ENCODE measurements at regions not wholly inside any gene's neighbourhood (a gene's known extent, or its start where the extent isn't known, plus 50 kb on each side); places are given as distances from the start of the nearest gene placed in this dataset.
"Not testable (repeated sequence)": the region's sequence is repeated elsewhere in the genome, so short reads cannot be mapped to it uniquely, and the experiment has no call there.

DNA sequence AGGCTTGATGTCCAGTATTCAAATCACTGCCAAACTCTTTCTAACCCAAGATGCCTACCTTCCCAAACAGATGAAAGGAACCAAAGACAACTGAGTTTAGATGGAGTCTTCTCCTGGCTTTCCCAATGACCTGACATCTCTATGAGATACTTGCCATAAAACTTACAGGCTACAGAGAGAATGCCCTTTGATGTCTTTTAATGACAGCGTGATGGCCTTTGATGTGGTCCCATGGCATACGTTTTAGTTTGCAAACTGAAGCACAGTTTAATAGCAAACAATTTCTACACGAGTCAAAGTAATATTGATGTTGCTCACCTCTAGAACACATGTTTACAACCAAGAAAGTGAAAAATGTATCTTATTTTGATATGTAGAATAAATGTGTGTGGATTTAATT, 73.2 kb downstream of the ZIC4 start:
- DNase-seq: no peak

DNA sequence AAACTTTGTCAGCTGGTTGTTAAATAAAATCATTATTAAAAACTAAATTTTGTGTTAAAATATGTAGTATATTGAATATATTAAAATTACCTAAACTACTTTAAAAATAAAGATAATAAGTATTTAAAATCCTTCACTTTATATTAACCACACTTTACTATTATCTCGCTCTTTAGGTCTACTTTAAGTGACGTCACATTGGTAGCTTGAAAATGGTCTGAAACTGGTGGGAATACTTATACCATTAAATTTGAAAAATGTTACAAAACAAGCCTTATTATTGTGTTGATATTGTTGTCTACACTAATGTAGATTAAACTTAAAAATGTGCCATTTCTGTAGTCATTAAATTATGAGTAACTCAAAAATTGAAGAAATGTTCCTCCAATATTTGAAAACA, 77.6 kb downstream of the ZIC4 start:
- DNase-seq: no peak

- DNase-seq: no peak
These were observed 82.0 kb downstream of the ZIC4 start for GRCh38 chr3:147324356-147324755.

- no peak for DNase-seq
These were observed 87.4 kb downstream of the ZIC4 start for GRCh38 chr3:147318900-147319299.

DNA sequence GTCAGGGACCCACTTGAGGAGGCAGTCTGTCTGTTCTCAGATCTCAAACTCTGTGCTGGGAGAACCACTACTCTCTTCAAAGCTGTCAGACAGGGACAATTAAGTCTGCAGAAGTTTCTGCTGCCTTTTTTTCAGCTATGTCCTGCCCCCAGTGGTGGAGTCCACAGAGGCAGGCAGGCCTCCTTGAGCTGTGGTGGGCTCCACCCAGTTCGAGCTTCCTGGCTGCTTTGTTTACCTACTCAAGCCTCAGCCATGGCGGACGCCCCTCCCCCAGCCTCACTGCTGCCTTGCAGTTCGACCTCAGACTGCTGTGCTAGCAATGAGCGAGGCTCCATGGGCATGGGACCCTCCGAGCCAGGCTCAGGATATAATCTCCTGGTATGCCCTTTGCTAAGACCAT, 89.3 kb downstream of the ZIC4 start:
- DNase-seq: peak; percentile 2

GRCh38 chr3:147313513-147313912, 92.8 kb downstream of the ZIC4 start:
- no peak for DNase-seq

GRCh38 chr3:147312786-147313280, 93.5 kb downstream of the ZIC4 start:
- no peak for DNase-seq

DNA sequence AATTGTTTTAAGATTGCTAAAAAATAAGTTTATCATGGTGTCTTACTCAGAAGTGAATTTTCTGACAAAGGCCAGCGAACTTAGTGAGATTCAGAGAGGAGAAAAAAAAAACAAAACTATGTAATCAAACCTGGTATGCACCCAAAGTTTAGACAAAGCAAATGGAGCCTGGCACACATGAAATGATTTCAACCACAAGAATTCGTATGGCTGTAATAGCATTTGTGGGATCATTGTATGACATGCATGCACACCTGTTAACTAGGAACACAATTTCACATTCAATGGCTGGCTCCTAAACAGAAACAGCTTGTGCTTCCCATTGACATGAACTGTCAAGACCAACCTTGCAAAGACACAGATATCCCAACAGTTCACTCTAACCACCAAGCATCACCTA, 94.6 kb downstream of the ZIC4 start:
- DNase-seq: no peak

DNA sequence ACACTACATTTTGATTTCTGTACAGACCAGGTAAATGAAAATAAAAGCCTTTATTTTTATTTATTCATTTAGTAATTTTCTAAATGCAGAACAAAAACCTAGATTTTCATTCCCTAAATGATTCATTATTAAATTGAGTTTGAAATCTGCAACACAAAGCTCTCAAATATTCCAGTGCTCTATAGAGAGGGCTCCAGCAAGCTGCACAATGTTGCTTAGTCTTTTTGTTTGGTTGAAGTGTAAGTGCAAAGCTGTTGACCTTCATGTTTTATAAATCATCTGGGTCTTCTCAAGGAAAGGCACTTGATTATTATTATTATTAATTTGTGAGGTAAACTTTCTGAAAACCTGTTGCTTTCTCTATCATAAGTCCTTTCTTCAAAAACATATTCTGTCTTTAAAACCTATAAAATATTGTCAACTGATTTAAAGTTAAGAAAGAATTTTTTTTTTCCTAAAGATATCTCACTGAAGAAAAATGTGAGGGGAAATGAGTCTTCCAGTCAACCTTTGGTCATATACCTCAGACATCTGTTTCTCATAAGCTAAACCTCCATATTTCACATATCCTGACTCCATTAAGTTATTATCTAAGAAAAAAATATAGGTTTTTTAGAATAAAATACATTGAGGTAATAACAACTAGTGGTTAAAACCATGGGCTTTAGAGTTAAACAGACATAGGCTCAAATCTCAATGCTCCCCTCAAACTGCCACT, 100.7 kb downstream of the ZIC4 start:
- no peak for DNase-seq

DNA sequence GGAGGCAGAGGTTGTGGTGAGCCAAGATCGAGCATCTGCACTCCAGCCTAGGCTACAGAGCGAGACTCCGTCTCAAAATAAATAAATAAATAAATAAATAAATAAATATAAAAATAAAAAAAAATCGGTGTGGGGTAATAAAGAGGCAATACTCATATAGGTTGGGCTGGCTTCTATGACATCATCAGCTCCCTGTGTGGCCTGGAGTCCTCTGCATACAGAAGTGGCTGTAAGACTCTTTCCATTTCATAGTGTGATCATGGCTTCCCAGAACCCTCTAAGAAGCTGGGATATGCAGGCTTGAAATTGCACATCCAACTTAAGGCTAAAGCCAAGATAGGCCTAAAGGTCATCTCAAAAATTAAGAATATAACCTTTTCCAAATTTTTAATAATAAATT, 101.6 kb downstream of the ZIC4 start:
- DNase-seq: no peak

- no peak for DNase-seq
These were observed 104.6 kb downstream of the ZIC4 start for GRCh38 chr3:147301781-147302180.

DNA sequence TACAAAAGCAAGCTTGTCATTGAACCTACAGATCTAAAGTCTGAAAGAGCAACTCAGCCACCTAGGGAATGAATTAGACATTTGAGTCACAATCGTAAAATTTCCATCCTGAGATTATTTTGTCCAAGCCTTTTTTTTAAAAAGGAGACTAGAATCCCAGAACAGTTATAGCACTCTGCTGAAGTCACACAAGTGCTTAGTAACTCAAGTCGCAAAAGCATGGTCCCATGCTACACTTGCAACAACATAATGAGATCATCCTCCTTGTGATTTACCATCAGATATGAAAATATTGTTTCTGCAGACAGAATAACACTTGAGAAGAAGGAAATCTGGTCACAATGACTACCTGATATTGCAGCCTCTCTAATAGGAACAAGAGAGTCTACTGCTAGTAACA, 106.7 kb downstream of the ZIC4 start:
- no peak for DNase-seq

GRCh38 chr3:147298511-147298982, 107.8 kb downstream of the ZIC4 start:
- DNase-seq: no peak

GRCh38 chr3:147297761-147298350, 108.5 kb downstream of the ZIC4 start:
- no peak for DNase-seq

GRCh38 chr3:147287370-147287769, 119.0 kb downstream of the ZIC4 start:
- not testable (repeated sequence) for DNase-seq

- DNase-seq: no peak
These were observed 136.4 kb downstream of the ZIC4 start for GRCh38 chr3:147269907-147270306.

- no peak for DNase-seq
These were observed 138.9 kb downstream of the ZIC4 start for GRCh38 chr3:147267434-147267833.

DNA sequence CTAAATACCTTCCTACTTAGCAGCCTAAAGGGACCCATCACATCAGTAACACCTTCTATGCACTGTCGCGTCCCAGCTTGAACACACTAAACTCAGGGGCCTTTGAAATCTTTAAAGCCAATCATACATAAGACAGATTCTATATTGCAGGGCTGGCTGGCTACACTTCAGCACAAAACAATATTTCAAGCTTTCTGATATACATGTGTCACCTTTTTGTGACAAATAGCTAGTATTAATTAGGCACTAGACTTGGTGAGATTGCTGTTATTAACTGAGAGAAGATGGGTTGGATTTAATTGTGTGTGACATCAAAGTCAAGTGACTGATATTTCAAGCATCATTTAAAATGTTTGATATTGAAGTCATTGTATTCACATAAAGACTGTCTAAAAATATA, 148.4 kb downstream of the ZIC4 start:
- no peak for DNase-seq

DNA sequence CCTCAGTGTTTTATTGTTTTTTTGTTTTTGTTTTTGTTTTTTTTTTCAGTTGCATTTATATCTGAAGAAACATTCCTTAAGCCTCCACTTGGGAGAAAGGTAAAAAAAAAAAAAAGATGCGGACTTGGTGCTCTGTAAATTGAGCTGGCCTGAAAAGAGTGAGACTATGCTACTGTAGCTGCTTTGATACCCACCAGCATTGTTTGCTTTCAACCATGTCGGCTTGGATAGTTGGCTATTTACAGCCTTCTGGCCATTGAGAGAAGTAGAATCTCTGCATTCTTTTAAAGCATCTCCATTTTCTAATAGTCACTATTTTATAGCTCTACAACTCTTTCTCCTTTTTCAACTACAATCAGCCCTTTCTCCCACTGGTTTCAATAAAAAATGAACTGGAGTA, 149.6 kb downstream of the ZIC4 start:
- no peak for DNase-seq

DNA sequence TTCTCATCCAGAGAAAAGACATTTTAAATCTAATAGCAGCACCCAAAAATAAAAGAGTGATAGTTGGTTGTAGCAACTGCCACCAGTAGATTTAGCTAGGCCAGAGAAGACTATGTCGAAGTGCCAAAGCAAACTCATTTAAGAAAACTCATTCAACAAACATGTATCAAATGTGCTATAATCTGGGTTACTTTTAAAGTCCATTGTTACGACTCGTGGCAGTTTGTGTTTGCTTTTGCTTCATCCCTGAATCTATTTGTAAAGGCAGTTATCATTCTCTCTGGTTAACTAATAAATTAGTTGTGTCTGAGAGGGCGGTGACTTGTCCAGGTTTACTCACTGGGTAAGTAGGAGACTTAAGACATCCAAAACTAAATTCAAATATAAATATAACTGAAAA, 159.4 kb downstream of the ZIC4 start:
- DNase-seq: no peak

- not testable (repeated sequence) for DNase-seq
These were observed 160.7 kb downstream of the ZIC4 start for GRCh38 chr3:147245638-147246037.

GRCh38 chr3:147245022-147245421, 161.3 kb downstream of the ZIC4 start:
- DNase-seq: not testable (repeated sequence)

- no peak for DNase-seq
These were observed 161.9 kb downstream of the ZIC4 start for GRCh38 chr3:147244397-147244796.

DNA sequence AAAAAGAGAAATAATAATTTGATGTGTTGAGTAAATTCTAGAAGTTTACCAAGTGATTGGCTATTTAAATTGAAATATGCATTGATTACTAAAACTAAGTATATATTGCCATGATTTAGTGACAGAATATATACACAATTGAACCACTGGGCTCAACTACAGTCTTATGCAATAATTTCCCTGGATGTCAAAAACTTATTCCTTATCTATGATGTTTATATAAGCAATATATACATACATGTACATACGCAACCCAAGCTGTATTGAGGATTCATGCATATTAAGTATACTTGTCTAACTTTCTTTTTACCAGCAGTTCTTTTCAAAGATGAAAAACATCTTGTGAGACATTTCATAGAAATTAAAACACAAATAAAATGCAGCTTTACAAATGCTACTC, 165.8 kb downstream of the ZIC4 start:
- no peak for DNase-seq

DNA sequence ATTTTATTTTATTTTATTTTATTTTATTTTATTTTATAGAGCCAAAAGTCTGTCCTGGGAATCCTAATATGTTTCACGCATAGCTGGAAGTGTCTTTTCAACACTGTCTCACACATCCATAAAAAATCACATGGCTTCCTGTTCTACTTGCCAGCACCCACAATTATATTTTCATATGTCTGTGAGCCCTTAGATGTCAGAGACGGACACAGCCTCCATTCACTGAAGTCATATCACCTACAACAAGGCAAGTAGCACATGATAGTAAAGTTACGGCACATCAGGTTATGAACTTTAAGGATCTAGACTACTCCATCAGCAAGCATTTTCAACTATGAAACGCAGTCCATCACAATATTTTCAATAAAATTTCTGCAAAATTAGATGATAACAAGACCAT, 168.4 kb downstream of the ZIC4 start:
- no peak for DNase-seq
